HG03064 (cell line): ENCODE measurements at regions not wholly inside any gene's neighbourhood (a gene's known extent, or its start where the extent isn't known, plus 50 kb on each side); places are given as distances from the start of the nearest gene placed in this dataset.

Source experiments
- ATAC-seq: cut with Tn5 transposase; IDR thresholded peaks from one replicate; pipeline ENCODE4 v1.9.1; 2021; ENCODE audit warnings: low read depth; ENCODE audit not compliant: unreplicated experiment

- no peak for ATAC-seq
Measured at GRCh38 chr12:4109826-4110225, 163.7 kb upstream of the CCND2 start.

- no peak for ATAC-seq
Measured at GRCh38 chr12:4108803-4109345, 164.7 kb upstream of the CCND2 start.

DNA sequence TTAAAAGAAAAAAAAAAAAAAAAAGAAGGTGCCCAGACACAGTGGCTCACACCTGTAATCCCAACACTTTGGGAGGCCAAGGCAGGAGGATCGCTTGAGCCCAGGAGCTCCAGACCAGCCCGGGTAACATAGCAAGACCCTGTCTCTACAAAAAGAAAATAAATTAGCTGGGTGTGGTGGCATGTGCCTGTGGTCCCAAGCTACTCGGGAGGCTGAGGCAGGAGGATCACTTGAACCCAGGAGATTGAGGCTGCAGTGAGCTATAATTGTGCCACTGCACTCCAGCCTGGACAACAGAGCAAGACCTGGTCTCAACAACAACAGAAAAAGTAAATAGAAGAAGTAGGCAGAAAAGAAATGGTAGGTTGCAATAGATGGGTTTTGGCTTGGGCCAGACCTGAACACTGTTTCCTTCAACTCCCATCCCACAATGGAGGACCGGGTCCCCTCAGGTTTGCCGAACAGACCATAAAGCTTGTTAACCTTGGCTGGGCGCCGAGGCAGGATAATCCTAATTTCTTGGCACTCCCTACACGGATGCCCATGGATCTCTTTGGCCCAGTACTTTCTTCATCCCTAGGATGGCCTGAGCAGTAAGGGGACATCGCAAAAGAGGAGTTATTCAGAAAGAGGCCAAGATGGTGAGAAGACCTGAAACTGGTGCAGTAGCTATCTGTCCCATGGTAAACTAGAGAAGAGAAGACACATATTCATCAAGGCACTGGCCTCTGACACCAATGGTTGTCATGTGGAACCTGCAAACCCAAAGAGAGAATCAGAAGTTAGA, 165.5 kb upstream of the CCND2 start:
- no peak for ATAC-seq

- peak; percentile 72 for ATAC-seq
Measured at GRCh38 chr12:4107436-4107878, 166.1 kb upstream of the CCND2 start.

- ATAC-seq = no peak
Measured at GRCh38 chr12:4106621-4107020, 166.9 kb upstream of the CCND2 start.

DNA sequence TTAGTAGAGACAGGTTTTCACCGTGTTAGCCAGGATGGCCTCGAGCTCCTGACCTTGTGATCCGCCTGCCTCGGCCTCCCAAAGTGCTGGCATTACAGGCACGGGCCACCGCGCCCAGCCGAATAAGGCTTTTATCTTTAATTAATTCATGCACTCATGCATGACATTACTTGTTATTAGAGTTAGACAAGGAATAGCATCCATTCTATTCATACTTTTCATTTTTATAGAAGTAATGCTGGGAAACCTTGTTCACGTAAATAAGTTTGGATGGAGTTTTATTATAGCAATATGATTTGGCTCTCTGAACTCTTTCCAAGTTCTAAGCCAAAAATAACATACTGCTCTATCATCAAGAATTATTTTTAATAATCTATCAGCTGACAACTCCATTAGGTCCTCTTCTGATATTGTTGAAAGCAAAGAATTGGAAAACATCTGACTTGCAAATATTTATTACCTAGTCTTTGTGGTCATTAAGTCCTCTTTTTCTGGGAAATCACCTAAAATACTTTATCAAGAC, 168.8 kb upstream of the CCND2 start:
- no peak for ATAC-seq

DNA sequence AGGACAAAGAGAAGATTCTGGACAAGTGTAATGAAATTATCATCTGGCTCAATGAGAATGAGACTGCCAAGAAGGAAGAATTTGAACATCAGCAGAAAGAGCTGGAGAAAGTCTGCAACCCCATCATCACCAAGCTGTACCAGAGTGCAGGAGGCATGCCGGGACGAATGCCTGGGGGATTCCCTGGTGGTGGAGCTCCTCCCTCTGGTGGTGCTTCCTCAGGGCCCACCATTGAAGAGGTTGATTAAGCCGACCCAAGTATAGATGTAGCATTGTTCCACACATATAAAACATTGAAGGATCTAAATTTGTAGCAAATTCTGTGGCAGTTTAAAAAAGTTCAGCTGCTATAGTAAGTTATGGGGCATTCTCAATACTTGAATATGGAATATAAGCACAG, 174.3 kb upstream of the CCND2 start:
- ATAC-seq = no peak

GRCh38 chr12:4091016-4091743, 182.4 kb upstream of the CCND2 start:
- no peak for ATAC-seq

- ATAC-seq = no peak
Measured at GRCh38 chr12:4089956-4090355, 183.6 kb upstream of the CCND2 start.

DNA sequence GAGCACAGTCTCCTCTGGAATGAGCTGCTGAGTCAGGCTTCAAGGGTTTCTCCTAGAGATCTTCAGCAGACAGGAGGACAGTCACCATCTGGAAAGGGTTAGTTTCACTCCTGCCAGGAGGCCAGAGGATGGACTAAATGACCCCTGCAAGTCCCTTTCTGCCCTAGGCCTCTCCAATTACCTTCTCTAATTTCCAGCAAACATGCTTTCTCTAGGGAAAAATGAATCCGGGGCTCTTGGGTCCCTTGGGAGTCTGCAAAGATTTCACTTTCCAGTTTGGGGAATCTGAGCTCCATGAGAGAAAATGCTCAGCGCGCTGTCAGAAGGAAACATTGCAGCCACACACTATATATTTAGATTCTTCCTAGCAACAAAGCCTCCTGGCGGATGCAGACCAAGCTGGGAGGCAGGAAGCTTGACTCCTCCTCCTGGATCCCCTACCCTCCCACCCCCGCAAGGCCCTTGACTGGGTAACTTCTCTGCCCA, 184.4 kb upstream of the CCND2 start:
- ATAC-seq = no peak

- no peak for ATAC-seq
Measured at GRCh38 chr12:4088451-4088850, 185.1 kb upstream of the CCND2 start.

- no peak for ATAC-seq
Measured at GRCh38 chr12:4086481-4086880, 187.1 kb upstream of the CCND2 start.

GRCh38 chr12:4084573-4084972, 189.0 kb upstream of the CCND2 start:
- no peak for ATAC-seq

DNA sequence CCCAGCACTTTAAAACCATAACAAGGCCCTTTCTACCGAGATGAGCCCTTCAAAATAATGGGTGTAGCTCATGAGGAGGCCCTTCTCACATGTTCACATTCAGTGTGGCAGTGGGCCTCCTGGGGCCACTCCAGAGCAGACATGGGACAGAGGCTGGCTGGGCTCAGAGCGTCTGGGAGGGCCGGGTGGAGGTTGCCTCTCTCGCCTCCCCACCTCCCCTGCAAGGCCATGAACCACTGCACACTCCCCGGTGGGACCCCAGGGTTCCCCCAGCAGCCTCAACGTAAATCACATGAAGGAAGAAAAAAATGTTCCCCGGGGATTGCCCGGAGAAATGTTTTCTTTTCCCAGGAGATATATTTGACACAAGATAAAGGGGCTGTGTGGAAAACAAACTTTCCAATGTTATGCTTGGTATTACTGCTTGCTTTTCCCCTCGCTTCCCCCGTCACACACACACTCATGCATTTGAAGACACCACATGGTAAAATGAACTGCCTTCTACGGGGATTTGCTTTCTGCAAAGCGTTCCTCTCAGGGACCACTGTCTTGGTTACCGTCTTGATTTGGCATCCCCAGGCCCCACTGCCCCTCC, 190.7 kb upstream of the CCND2 start:
- no peak for ATAC-seq

GRCh38 chr12:4080213-4080612, 193.3 kb upstream of the CCND2 start:
- no peak for ATAC-seq

DNA sequence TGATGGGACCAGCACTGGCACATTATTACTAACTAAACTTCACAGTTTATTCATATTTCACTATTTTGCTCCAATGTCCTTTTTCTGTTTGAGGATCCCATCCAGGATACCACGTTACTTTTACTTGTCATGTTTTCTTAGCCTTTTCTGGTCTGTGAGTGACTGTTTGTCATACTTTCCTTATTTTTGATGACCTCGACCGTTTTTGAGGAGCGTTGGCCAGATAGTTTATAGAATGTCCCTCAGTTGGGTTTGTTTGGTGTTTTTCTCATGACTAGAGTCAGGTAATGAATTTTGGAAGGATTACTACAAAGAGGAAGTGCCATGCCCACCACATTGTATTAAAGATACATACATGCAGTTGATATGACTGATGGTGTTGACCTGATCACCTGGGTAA, 199.4 kb upstream of the CCND2 start:
- no peak for ATAC-seq

- no peak for ATAC-seq
Measured at GRCh38 chr12:4069670-4070010, 196.4 kb upstream of the PARP11 start.

- no peak for ATAC-seq
Measured at GRCh38 chr12:4068981-4069669, 195.9 kb upstream of the PARP11 start.

GRCh38 chr12:4064008-4064407, 190.8 kb upstream of the PARP11 start:
- no peak for ATAC-seq

DNA sequence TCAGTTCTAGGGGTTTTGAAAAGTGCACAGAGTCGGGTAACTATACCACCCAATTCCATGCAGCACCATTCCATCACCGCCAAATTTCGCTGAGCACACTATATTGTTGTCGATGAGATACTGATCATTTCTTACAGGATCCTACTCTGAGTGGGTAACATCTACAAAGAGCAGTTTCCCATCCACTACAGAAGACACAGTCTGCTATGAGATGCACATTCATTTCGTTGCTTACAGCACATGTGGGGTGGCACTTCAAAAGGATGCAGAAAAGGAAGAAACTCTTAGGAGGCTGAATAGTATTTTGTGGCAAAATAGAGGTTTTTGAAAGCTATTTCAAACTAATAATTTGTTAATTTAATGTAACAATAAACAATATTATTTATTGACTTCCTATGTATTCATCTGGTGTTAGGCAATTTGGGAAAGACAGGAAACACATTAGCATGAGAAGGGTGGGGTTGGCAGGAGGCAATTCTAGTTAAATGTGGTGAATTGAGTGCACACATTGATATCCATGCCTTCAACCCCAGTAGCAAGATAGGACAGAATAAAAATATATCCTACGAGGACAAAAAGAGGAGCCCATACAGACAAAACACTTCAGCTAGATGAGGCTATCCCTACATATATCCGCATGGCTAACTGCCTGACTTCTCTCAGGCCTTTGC, 186.8 kb upstream of the PARP11 start:
- no peak for ATAC-seq
